Adrenal gland (tissue), 5 donors: ENCODE measurements at regions not wholly inside any gene's neighbourhood (a gene's known extent, or its start where the extent isn't known, plus 50 kb on each side); places are given as distances from the start of the nearest gene placed in this dataset.

Experiments used
- POLR2A ChIP-seq, 2 donors: fragments of 450-650 bp; IDR thresholded peaks; one replicate each; pipeline ENCODE4 v1.6.1; 2017; ENCODE audit warnings: antibody characterized with exemption in 2 of 2, mild to moderate bottlenecking in 2 of 2, moderate library complexity in 1 of 2
- TF ChIP-seq, protein P1 (sequence below), 6 experiments: fragments of 450-650 bp in 4 of 6; fragments of 200-600 bp in 2 of 6; sonication (generic) in 1 of 6; IDR thresholded peaks; 1 replicate in 5 of 6; 2 replicates in 1 of 6; pipeline versions ENCODE4 v1.5.1 to v1.8.0; 2016 to 2021; ENCODE audit warnings: antibody characterized with exemption in 6 of 6, mild to moderate bottlenecking in 2 of 6, moderate library complexity in 1 of 6
- donor health status: DM: no; HTN: no; CAD: no.

DNA sequence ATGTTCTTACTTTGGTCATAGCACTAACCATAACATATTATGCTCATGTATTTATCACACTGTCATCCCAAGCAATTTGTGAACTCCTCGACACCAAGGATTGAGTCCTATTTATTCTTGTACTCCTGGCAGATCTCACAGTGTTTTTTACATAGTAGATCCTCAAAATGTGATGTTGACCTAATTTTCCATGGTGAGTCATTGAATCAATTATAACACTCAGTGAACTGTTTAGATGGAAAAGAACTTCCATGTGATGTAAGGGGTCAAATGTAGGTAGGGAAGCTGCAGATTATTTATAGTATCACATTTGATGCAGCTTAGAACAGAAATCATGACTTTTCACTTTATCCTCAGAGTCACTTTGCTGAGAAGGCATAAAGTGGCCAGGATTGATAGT is 281.9 kb upstream of the ADAMTS5 start:
- TF ChIP-seq, protein P1, sequence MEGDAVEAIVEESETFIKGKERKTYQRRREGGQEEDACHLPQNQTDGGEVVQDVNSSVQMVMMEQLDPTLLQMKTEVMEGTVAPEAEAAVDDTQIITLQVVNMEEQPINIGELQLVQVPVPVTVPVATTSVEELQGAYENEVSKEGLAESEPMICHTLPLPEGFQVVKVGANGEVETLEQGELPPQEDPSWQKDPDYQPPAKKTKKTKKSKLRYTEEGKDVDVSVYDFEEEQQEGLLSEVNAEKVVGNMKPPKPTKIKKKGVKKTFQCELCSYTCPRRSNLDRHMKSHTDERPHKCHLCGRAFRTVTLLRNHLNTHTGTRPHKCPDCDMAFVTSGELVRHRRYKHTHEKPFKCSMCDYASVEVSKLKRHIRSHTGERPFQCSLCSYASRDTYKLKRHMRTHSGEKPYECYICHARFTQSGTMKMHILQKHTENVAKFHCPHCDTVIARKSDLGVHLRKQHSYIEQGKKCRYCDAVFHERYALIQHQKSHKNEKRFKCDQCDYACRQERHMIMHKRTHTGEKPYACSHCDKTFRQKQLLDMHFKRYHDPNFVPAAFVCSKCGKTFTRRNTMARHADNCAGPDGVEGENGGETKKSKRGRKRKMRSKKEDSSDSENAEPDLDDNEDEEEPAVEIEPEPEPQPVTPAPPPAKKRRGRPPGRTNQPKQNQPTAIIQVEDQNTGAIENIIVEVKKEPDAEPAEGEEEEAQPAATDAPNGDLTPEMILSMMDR (IDR thresholded peaks at IDR 0.05): no peak
- TF ChIP-seq POLR2A (IDR thresholded peaks at IDR 0.05): no peak
